Activated naive CD4-positive, alpha-beta T cell treated with Interleukin-2 at 50 U/mL for 16 hours (primary cell): ENCODE measurements at regions not wholly inside any gene's neighbourhood (a gene's known extent, or its start where the extent isn't known, plus 50 kb on each side); places are given as distances from the start of the nearest gene placed in this dataset.

Experiments used
- DNase-seq: peaks from one replicate; pipeline ENCODE4 v3.0.0-alpha.2; 2020

- DNase-seq = peak; percentile 36
These were observed 136.0 kb downstream of the INSIG2 start for GRCh38 chr2:118223992-118224894.

- no peak for DNase-seq
These were observed 135.3 kb downstream of the INSIG2 start for GRCh38 chr2:118223511-118223991.

GRCh38 chr2:118222672-118223421 lies 134.6 kb downstream of the INSIG2 start:
- no peak for DNase-seq

GRCh38 chr2:118222273-118222594 lies 134.0 kb downstream of the INSIG2 start:
- DNase-seq = no peak

GRCh38 chr2:118221536-118222272 lies 133.4 kb downstream of the INSIG2 start:
- DNase-seq = no peak

GRCh38 chr2:118219611-118220010 lies 131.3 kb downstream of the INSIG2 start:
- DNase-seq = no peak

- DNase-seq = no peak
These were observed 128.0 kb downstream of the INSIG2 start for GRCh38 chr2:118216224-118216623.

GRCh38 chr2:118209727-118210126 lies 121.5 kb downstream of the INSIG2 start:
- no peak for DNase-seq

- DNase-seq = no peak
These were observed 119.6 kb downstream of the INSIG2 start for GRCh38 chr2:118207889-118208288.

- DNase-seq = peak; percentile 61
These were observed 114.5 kb downstream of the INSIG2 start for GRCh38 chr2:118202707-118203303.

GRCh38 chr2:118198268-118198667 lies 110.0 kb downstream of the INSIG2 start:
- no peak for DNase-seq

- DNase-seq = no peak
These were observed 108.9 kb downstream of the INSIG2 start for GRCh38 chr2:118197011-118197675.

GRCh38 chr2:118190474-118190873 lies 102.2 kb downstream of the INSIG2 start:
- no peak for DNase-seq

GRCh38 chr2:118186858-118187254 lies 98.6 kb downstream of the INSIG2 start:
- no peak for DNase-seq

GRCh38 chr2:118186110-118186857 lies 98.0 kb downstream of the INSIG2 start:
- DNase-seq = peak; percentile 90

GRCh38 chr2:118185210-118186109 lies 97.2 kb downstream of the INSIG2 start:
- DNase-seq = peak; percentile 60

- no peak for DNase-seq
These were observed 95.1 kb downstream of the INSIG2 start for GRCh38 chr2:118183381-118183780.

- DNase-seq = no peak
These were observed 91.2 kb downstream of the INSIG2 start for GRCh38 chr2:118179445-118179844.

GRCh38 chr2:118177884-118178283 lies 89.6 kb downstream of the INSIG2 start:
- DNase-seq = no peak

GRCh38 chr2:118177318-118177717 lies 89.0 kb downstream of the INSIG2 start:
- no peak for DNase-seq
